Loucy (cell line): ENCODE measurements at regions not wholly inside any gene's neighbourhood (a gene's known extent, or its start where the extent isn't known, plus 50 kb on each side); places are given as distances from the start of the nearest gene placed in this dataset.

Experiments used
- CTCF ChIP-seq: fragments of 200-600 bp; sonication (generic); conservative IDR thresholded peaks from 2 replicates; pipeline ENCODE4 v1.5.1; 2014; ENCODE audit warnings: mild to moderate bottlenecking, antibody characterized with exemption, low read length
- EZH2phosphoT487 ChIP-seq: fragments of 200-600 bp; IDR thresholded peaks from 2 replicates; pipeline ENCODE4 v1.6.1; 2018; ENCODE audit warnings: antibody characterized with exemption, mild to moderate bottlenecking, moderate library complexity, borderline replicate concordance

GRCh38 chr16:54780266-54780665, 150.4 kb upstream of the IRX5 start:
- TF ChIP-seq CTCF (no peak), EZH2phosphoT487 (no peak)
